ENCODE measurements at regions not wholly inside any gene's neighbourhood (a gene's known extent, or its start where the extent isn't known, plus 50 kb on each side); places are given as distances from the start of the nearest gene placed in this dataset.

DNA sequence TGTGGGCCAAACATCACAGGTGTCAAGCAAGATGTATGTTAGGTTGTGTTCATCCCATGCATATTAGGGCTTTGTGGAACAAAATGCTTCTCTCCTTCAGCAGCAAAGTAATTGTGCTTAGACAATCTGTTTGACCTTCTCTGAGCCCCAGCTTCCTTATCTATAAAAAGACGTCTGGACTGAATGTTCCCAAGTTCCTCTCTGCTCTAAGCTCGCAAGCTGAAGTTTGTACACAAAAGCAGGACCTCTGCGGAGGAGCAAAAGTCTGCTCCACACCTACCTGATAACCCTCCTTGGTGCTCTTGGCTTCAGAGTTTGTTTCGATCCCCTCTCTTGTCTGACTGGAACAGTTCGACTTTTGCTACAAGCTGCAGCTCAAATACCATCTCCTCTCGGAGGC, 95.7 kb upstream of the UBL3 start:
- no peak for DNase-seq

GRCh38 chr13:29943686-29944085, 93.3 kb upstream of the UBL3 start:
- no peak for DNase-seq

GRCh38 chr13:29943273-29943672, 92.9 kb upstream of the UBL3 start:
- no peak for DNase-seq

DNA sequence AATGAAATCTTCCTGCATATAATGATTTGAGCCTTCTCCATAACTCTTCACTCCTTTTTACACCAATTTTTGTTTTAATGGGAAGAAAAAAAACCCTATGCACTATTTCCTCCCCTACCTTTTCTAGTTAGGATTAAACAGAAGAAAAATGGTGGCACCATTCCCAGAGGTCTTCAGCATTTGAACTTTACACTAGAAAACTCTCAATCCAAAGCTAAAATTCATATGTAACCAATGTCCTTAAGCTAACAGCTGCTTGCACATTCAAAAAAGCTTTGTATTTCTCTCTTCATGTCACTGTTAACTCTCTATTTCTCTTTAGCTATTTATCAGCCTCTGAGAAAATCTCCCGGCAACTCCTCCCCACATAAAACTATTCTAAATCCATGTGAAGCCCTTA, 90.3 kb upstream of the UBL3 start:
- DNase-seq, result no peak

DNA sequence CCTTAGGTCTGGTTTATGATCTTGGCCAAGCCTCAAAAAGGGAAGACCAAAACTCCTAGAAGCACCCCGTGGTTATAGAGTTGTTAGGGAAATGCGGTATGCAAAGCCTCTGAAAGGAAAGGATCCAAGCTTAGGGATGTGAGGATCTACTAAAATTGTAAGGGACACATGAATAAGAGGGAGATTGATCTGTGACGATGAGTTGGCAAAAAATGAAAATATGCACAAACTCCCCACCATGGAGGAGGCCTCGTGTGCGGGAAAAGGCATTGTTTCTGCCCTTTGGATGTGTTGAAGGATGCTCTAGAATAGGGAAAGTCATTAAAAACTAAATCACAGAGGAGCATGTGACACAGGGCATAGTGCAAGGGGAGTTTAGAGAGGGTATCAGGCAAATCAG, 88.7 kb upstream of the UBL3 start:
- DNase-seq, result no peak

- no peak for DNase-seq
Observed at GRCh38 chr13:29937841-29938240, 87.4 kb upstream of the UBL3 start.

GRCh38 chr13:29937379-29937778, 87.0 kb upstream of the UBL3 start:
- DNase-seq, result no peak

GRCh38 chr13:29936956-29937355, 86.5 kb upstream of the UBL3 start:
- DNase-seq, result no peak

DNA sequence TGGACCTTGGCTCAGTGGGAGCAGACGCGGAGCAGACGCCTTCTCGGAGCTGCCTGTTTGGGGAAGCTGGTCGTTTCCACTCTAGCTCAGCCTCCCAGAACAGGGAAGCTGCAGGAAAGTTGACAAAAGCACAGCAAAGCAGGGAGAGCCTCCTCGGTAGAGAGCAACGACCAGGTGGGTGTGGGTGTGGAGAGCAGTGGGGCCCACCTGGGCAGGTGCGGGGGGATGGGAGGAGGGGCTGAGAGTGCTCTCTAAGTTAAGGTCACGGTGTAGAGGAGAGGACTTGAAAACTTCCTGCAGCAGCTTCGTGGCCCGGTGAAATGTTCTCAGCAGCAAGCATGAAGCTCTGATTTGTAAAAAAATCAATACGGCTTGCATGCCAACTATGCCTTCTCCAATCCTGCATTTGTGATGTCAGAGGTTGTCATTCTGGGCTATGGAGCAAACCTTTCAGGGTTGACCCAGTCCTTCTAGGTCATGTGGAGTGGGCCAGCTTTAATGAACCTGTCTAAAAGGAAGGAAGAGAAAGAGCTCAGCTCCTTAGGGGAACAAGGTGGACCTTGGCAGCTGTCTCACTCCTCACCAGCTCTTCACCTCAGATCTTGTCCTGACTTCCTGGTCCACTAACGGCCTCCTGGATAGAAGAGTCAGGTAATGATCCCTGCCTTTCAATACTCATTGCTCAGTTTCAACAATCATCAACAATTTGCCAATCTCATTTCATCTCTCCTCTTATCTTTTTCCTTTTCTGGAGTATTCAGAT, 85.8 kb upstream of the UBL3 start:
- DNase-seq, result no peak

DNA sequence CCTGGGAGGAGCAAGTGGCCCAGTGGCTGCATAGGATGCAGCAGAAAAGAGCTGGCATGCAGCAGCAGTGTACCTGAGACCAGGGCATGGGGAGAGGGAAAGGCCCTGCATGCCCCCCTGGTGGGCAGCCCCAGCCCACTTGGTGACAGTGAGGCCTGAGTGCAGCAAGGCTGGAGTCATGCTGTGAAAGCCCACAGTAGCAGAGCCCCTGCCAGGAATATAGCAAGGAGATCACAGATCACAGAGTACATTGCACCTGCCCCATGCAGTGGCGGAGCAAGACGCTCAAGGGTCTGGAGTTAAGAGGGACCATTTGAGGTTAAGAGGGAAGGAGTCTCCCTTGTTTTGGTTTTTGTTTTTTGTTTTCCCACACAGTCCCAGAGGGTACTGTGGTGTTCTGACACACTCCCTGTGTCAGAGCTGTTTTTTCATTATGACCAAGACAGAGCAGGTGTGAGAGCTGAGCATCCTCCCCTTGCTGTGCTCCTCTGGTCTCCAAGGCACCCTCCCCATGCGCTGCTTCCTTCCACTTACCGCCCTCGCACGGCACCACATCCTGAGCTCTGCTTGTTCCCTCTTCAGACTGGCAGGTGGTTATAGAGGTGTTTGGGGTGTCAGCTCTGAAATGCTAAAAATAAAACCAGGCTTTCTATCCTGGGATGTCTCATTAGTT, 85.0 kb upstream of the UBL3 start:
- peak; percentile 23 for DNase-seq

- DNase-seq, result no peak
Observed at GRCh38 chr13:29934531-29935308, 84.3 kb upstream of the UBL3 start.

DNA sequence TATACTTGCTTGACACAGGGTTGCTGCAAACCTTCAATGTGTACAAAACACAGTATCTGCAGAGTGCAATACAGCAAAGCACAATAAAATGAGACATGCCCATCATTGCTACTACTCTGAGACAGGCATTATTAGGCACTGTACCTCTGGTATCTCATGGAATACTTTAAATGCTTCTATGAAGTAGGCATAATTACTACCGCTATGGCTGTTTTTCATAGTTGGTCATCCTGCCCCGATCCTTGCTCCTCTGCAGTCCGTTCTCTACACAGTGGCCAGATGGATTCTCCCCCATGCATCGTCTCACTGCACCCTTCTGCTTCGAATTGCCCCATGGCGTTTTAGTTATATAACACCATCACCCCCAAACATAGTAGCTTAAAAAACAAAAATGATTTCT, 83.0 kb upstream of the UBL3 start:
- DNase-seq, result no peak

DNA sequence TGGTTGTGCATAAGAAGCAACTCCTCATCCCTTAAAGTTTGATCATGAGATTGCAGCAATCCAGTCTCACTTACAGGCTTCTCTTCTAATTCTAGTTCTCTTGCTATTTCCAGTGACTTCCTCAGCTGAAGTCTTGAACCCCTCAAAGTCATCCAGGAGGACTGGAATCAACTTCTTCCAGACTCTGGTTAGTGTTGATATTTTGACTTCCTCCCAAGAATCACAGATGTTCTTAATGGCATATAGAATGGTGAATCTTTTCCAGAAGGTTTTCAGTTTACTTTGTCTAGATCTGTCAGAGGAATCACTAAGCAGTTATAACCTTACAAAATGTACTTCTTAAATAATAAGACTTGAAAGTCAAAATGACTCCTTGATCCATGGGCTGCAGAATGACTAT, 81.3 kb upstream of the UBL3 start:
- no peak for DNase-seq

DNA sequence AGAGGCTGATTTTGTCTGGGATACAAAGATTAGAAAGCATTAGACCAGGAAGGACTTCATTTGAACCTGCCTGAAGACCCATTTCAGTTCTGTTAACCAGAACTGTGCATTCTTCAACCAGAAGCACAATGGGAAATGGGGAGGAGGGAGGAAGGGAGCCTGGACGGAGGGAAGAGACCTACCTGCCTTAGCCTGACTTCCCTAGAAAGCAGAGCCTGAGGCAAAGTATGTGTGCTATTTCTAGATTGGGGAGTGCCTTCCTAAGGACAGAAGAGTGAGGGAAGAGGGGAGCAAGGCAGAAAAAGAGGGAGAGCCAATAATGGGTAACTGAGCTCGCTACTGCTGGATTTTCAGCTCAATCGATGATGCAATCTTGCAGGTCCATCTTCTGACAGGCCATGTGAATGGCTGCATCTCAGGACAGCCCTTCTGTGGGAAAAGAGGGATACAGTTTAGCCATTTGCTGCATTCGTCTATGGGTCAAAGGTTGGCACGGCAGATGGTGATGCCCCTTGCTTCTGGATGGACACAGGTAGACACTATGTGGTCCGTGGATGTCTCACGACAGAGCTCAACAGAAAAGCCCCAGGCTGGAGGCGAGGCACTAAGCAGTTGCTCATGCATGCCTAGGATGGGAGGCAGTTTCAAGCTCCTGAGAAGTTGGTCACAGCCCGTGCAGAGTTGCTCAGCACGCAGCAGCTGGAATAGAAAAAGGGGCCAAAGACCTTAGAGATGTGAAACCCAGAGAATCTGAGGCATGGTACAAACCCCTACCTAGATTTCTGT, 78.8 kb upstream of the UBL3 start:
- DNase-seq, result no peak

- DNase-seq, result no peak
Observed at GRCh38 chr13:29926098-29926476, 75.7 kb upstream of the UBL3 start.

DNA sequence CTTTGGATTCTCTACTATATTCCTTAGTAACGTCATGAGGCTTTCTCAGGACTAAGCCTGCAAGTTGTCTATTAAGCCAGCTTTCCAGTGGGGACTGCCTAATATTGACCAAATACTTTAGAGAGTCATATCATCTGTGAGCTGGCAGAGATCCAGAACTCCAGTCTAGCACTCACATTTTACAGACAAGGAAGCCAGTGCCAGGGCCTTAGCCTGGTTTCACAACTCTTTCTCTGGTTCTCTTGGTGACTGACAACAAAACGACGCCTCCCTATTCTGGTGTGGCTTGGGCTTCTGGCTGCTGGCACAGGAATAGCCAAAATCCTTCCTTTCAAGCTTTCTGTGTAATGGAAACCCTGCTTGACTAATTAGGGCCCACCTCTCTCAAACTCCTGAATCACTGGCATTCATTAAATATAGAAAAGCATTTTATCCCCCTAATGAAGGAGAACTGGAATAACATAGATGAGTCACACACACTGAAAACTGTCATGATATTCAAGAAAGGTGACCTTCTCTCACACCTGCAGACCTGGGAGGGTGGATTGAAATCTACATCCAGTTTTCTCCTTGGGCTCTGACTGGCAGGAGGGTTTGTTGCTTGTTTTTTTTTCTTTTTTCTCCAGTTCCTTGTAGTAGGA, 75.2 kb upstream of the UBL3 start:
- DNase-seq, result peak; percentile 45

DNA sequence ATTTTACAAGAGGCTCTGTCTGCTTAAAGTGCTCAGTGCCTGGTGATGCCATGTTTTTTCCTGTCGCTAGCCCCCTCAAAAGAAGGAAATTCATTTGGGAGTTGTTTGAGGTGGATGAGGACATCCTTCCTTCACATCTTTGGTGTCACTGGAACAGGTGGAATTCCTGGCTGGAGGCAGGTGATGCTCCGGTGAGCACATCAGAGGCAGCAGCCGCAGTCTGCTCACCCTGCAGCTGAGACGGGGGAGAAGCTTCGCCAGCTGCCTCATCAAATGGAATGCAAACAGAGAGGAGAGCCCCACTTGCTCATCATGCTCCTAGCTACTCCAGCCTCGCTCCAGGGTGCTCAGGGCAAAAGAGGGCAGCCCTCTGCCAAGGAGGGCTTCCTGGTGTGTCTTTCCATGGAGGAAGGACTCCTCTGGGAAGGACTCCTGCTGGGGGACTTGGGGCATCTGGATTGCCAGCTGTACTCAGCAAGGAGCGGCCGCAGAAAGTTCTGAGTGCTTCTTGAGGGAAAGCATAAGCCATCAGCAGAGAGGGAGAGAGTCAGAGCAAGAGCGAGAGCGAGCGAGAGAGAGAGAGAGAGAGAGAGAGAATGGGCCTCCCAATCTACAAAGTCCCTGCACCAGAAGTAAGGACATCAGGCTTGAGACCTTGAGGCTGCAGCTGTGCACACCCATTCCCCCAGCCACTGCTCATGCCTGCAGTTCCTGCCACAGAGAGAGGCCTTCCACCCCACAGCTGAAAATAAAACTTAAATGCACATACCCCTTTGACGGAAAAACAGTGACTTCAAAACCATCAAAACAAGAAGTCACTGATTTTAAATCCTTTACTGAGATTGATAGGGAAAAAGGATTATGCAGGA, 74.3 kb upstream of the UBL3 start:
- no peak for DNase-seq

- peak; percentile 72 for DNase-seq
Observed at GRCh38 chr13:29923554-29924481, 73.4 kb upstream of the UBL3 start.

GRCh38 chr13:29922896-29923295, 72.5 kb upstream of the UBL3 start:
- no peak for DNase-seq

DNA sequence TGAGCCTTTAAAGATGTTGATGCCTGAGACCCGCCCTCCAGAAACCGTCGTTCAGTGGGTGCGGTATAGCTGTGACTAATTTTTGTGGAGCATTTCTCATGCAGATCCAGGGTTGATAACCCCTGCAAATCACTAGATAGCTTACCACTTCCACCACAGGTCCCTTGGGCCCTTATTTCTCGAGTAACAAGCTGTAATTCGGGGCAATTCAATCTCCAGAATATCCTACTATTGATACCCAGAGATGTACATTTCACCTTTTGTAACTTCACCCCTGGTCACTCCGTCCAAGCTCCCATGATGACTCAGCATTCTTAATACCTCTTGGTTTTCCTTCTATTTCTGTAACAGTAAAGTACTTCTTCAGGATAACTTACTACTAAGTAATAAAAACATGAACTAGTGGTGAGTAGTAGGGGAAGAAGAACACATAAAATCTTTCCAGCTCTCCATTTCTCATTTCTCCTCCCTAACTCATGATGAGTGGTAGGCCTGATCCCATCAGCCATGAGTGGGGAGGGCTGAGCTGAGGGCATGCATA, 71.9 kb upstream of the UBL3 start:
- DNase-seq, result no peak

Data from NCI-H748 treated with DMSO at 0.1 percent for 48 hours (cell line).